Daoy (cell line): ENCODE measurements at regions not wholly inside any gene's neighbourhood (a gene's known extent, or its start where the extent isn't known, plus 50 kb on each side); places are given as distances from the start of the nearest gene placed in this dataset.

Source experiments
- DNase-seq: peaks from one replicate; pipeline ENCODE4 v3.0.0-alpha.2; 2015; ENCODE audit warnings: low read depth

DNA sequence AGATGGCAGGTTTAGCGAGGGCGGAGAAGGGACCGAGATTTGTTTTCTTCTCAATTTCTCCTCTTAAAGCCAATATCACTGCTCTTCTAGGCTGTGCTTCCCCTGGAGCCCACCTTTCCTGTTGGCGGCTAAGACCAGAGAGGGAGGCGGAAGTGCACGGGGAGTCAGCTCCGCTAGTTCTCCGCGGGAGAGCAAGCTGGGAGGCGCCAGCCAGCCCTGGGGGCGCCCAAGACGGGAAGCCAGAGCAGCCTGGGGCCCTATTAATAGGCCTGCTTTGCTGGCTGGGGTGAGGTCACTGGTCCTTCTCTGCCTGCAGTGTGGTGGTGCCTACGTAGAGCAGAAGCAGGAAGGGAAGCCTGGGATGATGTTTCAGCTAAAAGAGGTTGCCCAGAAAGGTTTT lies 61.6 kb downstream of the LSM5 start:
- DNase-seq, result peak; percentile 28

DNA sequence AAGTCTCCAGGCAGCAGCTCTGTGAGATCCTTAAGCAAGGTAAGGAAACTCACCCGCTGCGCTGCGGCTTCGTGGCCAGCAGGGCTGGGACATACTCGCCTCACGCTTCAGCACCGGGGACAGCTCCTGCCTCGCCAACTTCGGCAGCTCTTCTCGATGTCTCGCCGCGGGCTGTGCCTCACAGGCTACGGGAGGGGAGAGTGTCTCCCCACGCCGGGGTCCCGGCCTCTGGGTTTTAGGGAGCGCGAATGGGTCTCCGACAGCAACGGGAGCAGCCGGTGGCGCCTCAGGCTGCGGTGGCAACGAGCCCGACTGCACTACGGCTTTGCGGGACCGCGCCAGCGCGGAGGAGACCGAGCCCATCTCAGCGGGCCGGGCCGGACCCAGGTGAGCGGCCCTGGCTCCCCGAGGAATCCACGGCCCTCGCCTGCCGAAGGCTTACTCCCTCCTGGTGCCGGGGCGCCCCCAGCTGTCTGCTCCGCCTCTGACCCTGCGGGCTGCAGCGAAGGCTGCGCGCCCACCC lies 62.4 kb downstream of the LSM5 start:
- DNase-seq, result peak; percentile 95

DNA sequence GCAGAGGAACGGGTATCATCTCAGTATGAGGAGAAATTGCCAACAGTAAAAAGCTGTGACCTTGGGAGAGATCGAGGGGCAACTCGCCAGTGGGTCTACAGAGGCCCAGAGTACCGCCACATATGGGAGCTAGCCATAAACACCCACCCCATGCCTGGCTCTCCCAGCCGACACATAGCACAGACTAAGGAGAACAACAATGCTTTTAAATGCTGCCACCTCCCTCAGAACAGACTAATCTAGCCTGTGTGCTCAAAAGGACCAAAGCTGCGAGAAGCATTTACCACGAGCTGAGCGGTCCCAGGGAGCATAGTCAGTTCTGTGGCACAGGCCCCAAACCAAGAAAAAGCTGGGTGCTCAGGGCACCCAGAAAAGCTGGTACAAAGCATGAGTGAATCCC lies 73.3 kb downstream of the LSM5 start:
- DNase-seq, result no peak

DNA sequence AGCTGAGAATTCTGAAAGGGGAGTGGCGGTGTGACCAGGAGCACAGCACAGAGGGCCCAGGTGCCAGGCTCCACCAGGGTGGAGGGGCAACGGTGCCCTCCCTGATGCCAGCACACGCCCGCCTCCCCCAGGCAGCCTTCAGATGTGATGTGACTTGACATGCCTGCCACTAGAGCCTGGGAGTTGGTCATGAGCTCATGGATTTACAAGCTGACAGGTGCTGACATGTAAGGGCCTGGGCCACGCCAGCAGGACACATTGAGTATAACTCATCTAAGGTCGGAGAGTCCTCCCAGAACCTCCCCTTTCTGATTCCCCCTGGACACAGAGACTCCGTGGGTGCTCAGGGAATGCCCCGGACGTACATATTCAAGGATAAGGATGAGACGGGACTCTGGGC lies 74.2 kb downstream of the LSM5 start:
- DNase-seq, result no peak

DNA sequence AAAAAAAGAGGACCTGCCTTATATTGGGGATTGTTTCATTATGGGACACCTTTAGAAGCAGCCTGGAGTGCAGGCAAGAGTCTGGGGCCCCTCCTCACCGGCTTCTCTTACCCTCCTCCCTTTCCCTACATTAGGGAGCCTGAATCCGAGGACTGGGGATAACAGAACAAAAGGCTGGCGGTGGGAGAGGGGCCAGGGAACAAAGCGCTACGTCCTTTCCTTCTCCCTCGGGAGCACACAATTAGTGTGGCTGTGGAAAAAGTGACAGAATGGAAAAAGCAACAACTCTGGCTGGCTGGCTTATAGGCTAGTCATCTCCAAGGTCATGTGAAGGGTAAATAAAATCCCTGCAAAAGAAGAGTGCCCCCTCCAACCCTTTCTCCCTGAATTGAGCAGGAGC lies 74.7 kb downstream of the LSM5 start:
- no peak for DNase-seq

DNA sequence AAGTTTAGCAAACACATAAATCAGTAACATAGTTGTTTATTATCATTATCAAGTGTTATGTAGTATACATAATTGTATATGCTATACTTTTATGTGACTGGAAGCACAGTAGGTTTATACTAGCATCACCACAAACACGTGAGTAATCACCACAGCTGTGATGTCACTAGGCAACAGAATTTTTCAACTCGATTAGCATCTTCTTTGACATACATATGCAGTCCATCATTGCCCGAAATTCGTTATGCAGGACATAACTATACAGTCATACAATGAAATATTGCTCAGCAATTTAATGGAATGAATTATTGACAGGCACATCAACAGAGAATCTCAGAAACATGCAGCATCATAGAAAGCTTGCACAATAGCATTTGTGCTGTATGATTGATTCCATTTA lies 77.7 kb downstream of the LSM5 start:
- no peak for DNase-seq

DNA sequence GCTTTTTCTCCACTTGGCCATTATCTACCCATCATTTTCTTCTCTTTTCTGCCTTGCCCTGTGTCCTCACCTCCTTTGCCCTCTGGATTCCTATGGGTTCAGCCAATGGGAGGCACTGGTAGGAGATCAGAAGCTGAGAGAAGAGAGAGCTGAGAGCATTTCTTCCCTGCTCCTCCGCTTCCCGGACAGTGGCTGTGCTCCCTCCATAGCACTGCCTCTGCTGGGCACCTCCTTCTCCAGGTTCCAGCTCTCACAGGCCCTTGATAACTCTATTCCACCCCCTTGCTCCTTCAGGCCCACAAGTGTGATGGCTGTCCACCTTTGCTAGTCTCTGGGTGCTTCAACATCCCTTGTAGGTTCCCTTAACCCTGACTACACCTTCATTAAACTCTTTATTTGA lies 79.6 kb downstream of the LSM5 start:
- no peak for DNase-seq

DNA sequence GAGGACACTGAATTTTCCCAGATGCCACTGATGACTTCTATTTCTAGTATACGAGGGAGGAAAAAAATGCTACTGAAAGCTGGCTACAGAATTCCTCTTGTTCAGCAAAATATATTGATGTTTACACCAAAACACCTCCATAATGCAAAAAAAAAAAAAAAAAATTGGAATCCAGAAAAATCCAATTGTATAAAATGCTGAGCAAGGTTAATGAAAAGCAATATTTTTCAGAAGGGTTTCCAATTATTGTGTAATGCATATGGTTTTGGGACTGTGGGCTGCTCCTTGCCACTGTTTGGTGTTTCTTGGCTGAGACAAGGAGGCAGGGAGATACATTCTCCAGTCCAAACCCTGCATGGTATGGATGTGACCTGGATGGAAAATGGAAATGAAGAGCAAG lies 83.8 kb downstream of the LSM5 start:
- DNase-seq, result no peak

DNA sequence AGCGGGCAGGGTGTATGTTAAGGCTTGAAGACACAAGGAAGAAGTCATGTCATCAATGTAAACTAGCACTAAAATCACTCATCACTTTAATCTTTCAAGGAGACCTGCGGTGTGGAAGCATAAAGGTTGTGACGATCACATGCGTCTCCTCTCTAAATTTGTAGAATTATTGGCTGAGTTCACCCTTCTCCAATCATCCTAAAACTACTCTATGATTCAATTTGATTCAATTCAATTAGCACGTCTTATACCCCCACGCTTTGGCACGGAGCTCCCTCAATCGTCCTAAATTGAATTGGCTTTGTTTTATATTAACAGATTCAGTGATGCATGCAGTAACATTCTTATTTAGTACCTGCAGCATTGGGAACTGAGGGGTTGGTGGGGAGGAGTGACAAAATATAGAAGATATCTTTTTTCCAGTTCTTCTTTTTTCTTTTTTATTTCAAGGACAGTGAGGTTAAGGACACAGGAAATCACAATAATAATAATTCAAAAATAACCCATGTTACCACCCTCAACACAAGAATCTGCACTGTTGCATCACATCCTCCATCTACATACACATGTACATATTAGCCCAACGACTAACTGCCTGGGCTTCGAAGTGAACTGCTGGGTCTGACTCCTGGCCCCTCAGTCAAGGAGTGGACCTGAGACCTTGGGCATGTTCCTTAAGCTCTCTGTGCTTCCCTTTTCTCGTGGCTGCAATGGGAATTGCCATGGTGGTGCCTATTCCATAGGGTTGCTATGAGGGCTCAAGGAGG lies 86.5 kb downstream of the LSM5 start:
- DNase-seq, result no peak

DNA sequence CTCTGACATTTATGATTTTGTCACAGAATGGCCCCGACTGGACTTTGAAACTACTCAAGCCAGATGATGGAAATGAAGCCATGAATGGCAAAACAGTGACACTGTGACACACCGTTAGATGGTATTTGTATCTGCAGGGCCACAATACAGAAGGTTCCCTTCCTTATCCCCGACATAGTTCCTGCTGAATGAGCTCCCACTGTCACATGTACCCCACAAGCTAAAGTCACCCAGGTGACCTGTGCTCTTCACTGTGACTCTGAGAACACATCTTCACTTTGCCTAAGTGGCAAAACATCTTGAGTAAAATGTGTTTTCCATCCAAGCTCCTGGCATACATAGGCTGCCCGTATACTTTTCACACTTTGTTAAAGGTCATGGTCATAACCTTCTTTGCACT lies 89.5 kb downstream of the LSM5 start:
- no peak for DNase-seq

DNA sequence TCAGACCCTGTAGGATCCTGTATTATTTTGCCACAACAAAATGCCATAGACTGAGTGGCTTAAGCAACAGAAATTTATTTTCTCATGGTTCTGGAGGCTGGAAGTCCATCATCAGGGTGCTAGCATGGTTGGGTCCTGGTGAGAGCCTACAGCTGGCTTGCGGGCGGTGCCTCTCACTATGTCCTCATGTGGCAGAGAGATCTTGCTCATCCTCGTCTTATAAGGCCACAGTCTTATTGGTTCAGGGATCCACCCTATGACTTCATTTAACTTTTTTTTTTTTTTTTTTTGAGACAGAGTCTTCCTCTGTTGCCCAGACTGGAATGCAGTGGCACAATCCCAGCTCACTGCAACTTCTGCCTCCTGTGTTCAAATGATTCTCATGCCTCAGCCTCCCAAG lies 90.9 kb downstream of the LSM5 start:
- DNase-seq, result no peak

DNA sequence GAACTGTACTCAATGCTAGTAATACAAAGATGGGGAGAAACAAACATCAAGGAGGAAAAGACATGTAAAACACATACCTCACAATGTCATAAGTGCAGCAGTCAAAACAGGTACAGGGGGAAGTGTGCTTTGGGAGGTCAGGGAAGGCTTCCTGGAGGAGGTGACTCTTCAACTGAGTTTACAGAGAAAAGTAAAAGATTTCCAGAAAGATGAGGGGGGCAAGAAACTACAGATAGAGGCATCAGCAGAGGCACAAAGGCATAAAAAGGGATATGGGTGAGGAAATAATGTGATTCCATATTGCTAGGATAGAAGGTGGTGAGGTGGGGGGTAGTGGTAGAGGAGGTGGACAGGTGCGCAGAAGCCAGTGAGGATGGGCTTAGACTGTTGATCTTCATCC lies 95.0 kb downstream of the LSM5 start:
- no peak for DNase-seq

DNA sequence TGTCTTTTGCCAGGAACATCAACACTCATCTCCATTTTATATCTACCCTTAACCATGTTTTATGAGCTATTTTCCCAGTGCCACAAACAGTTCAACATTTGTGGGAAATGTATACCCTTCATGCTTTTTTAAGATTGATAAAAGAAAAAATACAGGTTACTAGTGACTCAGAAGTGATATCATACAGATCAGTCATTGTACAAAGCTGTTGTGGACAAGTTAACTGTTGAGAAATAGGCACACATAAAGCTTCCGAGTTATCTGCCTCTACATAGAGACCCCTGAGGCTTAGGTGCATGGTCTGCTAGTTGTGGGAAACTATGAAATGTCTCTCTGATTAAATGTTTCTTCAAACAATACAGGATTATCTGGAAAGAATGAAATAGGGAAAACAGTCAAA lies 96.3 kb downstream of the LSM5 start:
- DNase-seq, result no peak

DNA sequence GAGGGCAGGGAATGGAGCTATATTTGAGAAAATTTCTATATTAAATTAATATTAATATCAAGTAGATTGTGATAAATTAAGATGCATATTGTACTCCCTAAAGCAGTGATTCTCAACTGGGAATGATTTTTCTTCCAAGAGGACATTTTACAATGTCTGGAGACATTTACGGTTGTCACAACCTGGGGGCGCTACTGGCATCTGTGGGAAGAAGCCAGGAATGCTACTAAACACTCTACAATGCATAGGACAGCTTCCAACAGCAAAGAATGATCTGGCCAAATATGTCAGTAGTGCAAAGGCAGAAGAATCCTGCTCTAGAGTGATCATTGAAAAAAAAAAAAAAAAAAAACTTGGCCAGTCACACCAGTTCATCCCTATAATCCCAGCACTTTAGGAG lies 100.0 kb downstream of the LSM5 start:
- no peak for DNase-seq

DNA sequence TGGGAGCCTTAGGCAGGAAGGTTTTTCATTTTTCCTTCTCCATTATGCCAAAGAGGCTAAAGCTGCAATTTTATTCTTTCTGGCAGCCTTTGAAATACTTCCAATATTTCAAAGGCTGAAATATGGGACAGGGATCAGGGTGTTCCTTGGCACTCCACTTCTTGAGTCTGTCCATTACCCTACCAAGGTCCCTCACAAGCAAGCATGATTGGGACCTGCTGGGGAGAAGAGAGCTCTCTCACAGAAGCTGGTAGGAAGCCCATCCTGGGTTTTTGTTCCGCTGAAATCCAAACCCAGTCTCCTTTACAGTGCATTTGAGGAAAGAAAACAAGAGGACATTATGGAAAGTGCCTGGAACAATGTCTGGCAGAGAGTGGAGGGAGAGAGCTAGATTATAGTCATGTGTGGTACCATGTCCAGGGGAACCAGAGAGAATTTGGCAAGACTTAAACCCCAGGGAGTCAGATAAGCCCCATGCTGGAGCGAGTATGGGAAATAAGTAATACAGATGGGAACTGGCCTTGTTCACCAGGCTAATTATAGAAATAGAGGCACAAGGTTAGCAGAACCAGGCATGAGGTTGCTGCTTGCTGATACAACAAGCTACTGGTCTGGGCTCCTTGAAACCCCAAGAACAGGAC lies 104.7 kb downstream of the LSM5 start:
- no peak for DNase-seq

DNA sequence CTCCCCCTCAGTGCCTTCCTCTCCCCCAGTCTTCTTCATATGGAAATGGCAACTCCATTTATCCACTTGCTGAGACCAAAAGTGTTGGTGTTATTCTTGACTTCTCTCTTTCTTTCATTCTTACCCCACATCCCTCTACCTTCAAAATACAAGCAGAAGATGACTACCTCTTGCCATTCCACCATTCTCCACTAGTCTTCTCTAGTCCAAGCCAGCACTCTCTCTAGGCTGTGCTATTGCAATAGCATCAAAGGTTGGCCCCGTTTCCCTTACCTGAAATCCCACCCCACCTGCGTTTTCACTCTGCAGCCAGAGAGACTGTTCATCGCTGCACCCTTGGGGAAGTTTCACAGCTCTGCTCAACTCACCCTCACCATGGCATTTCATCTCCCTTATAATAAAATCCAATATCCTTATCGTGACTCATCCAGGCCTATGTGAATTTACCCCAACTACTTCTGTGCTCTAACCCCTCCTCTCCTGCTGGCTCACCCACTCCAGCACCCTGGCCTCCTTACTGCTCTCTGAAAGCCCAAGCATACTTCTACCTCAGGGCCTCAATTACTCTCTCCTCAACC lies 109.1 kb downstream of the LSM5 start:
- no peak for DNase-seq

DNA sequence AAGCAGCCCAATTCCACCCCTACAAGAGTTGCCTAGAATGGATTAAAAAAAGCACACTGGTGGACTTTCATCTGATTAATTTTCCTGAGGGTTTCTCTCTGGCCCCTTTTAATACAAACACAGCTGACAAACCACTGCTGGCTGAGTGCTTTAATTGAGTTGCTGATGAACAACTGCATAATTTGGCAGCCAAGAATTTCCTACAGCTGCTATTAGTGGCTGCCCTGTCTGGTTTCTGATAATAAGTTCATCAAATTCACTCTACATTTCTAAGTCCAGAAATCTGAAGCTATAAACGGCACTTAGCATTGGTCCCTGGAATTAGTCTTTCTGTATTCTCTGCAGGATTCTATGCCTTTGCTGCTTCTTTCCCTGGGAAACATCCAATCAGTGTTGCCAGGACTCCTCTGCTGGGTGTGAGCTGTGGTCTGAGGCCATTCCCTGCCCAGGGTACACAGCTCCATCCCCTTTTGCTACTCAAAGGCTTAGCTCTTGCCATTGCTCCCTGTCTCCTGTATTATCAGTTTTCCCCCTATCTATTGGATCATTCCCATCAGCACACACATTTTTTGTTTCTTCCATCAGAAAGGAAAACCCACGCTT lies 110.6 kb downstream of the LSM5 start:
- no peak for DNase-seq

DNA sequence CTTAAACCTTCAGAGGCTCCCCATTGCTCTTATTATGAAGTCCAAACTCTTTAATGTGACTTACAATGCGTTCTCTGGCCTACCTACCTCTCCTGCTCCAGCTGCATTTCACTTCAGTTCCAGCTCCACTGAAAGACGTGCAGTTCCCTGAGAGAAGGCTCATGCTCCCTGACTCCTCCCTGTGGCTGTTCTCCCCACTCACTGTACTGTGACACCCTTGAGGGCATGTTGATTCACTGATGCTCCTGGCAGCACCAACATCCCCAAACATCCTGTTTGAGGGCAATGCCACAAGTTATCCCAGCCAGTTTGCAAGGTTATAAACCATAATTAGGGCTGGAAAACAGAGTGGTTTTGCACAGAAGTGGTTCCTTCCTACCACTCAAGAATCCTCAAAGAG lies 111.2 kb downstream of the LSM5 start:
- DNase-seq, result peak; percentile 48

DNA sequence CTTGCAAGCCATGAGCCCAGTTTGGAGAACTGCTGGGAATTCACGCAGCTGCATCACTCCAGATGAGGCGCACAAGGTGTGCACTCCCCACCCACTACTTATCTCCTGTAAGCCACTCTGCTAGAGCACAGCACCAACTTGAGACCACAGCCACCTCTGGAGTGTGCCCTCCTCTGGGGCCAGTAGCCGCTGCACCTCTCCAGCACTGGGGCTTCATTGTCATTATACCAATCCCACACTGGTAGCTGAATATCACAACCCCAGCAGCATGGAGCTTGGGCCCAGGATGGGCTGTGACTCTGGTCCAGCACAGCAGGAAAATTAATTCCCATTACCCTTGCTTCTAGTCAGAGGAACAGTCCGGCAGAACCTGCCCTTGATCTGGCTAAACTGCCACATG lies 125.6 kb downstream of the LSM5 start:
- no peak for DNase-seq

DNA sequence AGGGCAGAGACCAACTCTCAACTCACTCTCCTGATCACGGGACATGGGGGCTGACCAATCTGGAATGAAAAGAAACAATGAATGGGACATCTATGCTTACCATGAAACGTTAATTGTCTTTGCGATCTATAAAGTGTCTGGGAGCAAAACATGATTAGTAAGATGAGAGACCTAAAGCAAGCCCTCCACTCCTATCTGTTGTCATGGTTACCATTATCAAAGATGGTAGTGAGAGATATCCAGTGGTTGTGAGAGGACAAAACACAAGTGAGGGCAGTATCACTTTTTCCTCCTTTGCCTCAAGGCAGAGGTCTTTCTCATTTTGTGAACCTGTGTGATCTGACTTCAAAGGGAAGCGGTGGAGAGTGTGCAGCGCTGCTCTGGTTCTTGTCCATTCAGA lies 130.1 kb downstream of the LSM5 start:
- DNase-seq, result no peak

DNA sequence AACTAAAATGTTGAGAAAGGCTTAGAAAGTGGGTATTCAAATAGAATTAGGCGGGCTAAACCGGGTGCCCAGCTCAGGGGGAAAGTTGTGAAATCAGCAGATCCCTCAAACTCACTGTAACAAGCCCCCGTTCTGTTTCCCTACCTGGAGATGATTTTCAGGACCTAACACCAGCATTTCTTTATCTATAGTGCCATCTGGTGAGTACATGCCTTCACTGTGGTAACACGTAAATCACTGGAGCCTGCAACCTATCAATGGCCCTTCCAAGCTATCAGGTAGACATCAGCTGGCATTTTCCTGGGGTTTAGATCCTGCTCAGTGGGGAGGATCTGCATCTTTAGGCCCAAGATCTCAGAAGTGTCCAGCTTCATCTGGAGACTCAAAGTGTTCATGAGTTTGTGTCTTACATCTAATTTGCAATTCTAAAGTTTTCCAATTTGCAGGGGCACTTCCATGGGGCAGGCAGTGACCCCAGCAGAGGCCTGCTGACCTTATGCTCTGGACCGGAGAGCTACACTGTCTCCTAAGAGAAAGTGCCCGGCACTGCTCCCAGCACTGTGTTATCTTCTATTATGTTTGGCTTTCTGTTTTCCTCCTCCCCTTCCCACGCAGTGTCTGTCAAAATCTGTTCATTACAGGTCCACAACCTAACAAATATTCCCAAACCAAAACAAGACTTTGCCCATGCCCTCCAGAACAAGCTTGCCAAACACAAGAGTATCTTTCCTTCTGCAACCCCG lies 132.5 kb downstream of the LSM5 start:
- peak; percentile 33 for DNase-seq

DNA sequence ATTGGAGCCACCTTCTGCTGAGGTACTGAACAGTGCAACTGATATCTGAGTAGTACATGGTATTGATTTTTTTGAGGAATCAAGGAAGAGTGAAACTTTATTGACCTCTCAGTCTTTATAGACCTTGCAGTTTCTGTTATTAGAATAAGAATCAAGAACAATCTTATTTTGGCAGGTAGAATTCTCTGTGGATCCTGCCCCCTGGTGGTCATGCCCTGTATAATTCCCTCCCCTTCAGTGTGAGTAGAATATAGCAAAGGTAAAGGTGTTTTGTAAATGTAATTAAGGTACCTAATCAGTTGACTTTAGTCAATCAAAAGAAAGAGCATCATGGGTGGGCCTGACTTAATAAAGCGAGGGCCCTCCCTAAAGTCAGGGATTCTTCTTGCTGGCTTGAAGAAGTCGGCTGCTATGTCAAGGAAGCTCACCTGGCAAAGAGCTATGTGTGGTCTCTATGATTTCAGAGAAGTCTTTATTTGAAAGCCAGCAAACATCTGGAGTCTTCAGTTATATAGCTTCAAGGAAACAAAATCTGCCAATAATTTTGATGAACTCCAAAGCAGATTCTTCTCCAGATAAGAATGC lies 142.8 kb downstream of the LSM5 start:
- DNase-seq, result peak; percentile 42
